C4-2B (cell line): ENCODE measurements at regions not wholly inside any gene's neighbourhood (a gene's known extent, or its start where the extent isn't known, plus 50 kb on each side); places are given as distances from the start of the nearest gene placed in this dataset.

Experiments used
- CTCF ChIP-seq: fragments of 450-650 bp; conservative IDR thresholded peaks from 2 replicates; pipeline ENCODE4 v1.5.1; 2017; ENCODE audit warnings: mild to moderate bottlenecking
- ZFX ChIP-seq: fragments of 450-650 bp; IDR thresholded peaks from 2 replicates; pipeline ENCODE4 v1.6.1; 2017

- TF ChIP-seq CTCF (no peak), ZFX (no peak)
Measured at GRCh38 chr20:29430531-29430930, 1826.9 kb upstream of the DEFB115 start.
